Lung (tissue), 11 donors: ENCODE measurements at regions not wholly inside any gene's neighbourhood (a gene's known extent, or its start where the extent isn't known, plus 50 kb on each side); places are given as distances from the start of the nearest gene placed in this dataset.
A peak's percentile ranks its signal among the peaks of the same experiment; 100 is the strongest.

Source experiments
- ATAC-seq: fragments of 200-7000 bp; cut with Tn5 transposase; one replicate; pipeline ENCODE4 v1.9.1; 2020; ENCODE audit warnings: moderate number of reproducible peaks; ENCODE audit not compliant: insufficient read depth, low FRiP score
- DNase-seq, 3 donors: peaks; one replicate each; pipeline ENCODE4 v3.0.0-alpha.2; 2013 to 2017
- H3K27ac ChIP-seq, 2 donors: one replicate each; pipeline ENCODE4 v1.5.1; 2013; ENCODE audit warnings: mild to moderate bottlenecking in 2 of 2, moderate library complexity in 2 of 2, control low read depth in 1 of 2, inconsistent platforms in 1 of 2, low read depth in 1 of 2, low read length in 1 of 2
- H3K27me3 ChIP-seq, 3 donors: one replicate each; pipeline ENCODE4 v1.5.1; 2013; ENCODE audit warnings: low read length in 2 of 3; ENCODE audit not compliant: control insufficient read depth in 3 of 3, insufficient read depth in 3 of 3
- H3K36me3 ChIP-seq, 4 donors: one replicate each; pipeline ENCODE4 v1.5.1; 2013; ENCODE audit warnings: low read length in 4 of 4, mild to moderate bottlenecking in 1 of 4, moderate library complexity in 1 of 4; ENCODE audit not compliant: control insufficient read depth in 4 of 4, insufficient read depth in 4 of 4
- H3K4me1 ChIP-seq, 5 donors: one replicate each; pipeline ENCODE4 v1.5.1; 2013; ENCODE audit warnings: low read length in 5 of 5, mild to moderate bottlenecking in 2 of 5, moderate library complexity in 1 of 5; ENCODE audit not compliant: control insufficient read depth in 5 of 5, insufficient read depth in 5 of 5
- H3K4me3 ChIP-seq: one replicate; pipeline ENCODE4 v1.5.1; 2013; ENCODE audit warnings: mild to moderate bottlenecking, control low read depth, moderate library complexity
- H3K9ac ChIP-seq, 2 donors: one replicate each; pipeline ENCODE4 v1.5.1; 2013; ENCODE audit warnings: low read length in 2 of 2, control low read depth in 1 of 2; ENCODE audit not compliant: insufficient read depth in 1 of 2
- H3K9me3 ChIP-seq, 4 donors: one replicate each; pipeline ENCODE4 v1.5.1; 2013; ENCODE audit warnings: low read length in 3 of 4, mild to moderate bottlenecking in 1 of 4, moderate library complexity in 1 of 4; ENCODE audit not compliant: control insufficient read depth in 4 of 4, insufficient read depth in 3 of 4
- CTCF ChIP-seq: IDR thresholded peaks from 2 replicates; pipeline ENCODE4 v1.5.1; 2012; ENCODE audit warnings: mild to moderate bottlenecking; ENCODE audit errors: control extremely low read depth, extremely low read depth
- WGBS, 2 donors: extraction: QIAGEN DNeasy Blood & Tissue Kit; methylation state at CpG; one replicate each; pipeline ENCODE4 v1.1.7; 2013; 5-methylcytosine and 5-hydroxymethylcytosine counted together
- donor health status: control.
- donor health status: control.
- donor health status: Bipolar disorder and iron deficiency.
- donor health status: healthy.
- donor health status: DM: yes; HTN: yes; CAD: no.

GRCh38 chr10:83212632-83213334 lies 926.5 kb upstream of the GHITM start:
- Histone ChIP-seq H3K36me3 (no peaks in the 10 kb centered on the region), H3K9me3 (no peaks in the 10 kb centered on the region), H3K27me3 (no peaks in the 10 kb centered on the region), H3K9ac (no peak overlapping the region), H3K4me3 (no peak overlapping the region), H3K27ac (no peak overlapping the region), H3K4me1 (peaks cover 0 to 14% (median 3%) of the 10 kb centered on the region in 5 donors)
- DNase-seq (peak in 1 of 3 donors; percentile 22), ATAC-seq (no peak)
- TF ChIP-seq CTCF, result no peak
- 70 to 73% methylated on average over 3 of the region's 3 CpGs for WGBS, 2 donors

GRCh38 chr10:83214136-83214535 lies 925.2 kb upstream of the GHITM start:
- H3K4me1 ChIP-seq, result peaks cover 0 to 14% (median 3%) of the 10 kb centered on the region in 5 donors
- H3K9ac ChIP-seq, result no peak overlapping the region
- no peaks in the 10 kb centered on the region for H3K27me3 ChIP-seq
- DNase-seq (no peak), ATAC-seq (no peak)
- no peak overlapping the region for H3K4me3 ChIP-seq
- H3K27ac ChIP-seq, result no peak overlapping the region
- 90 to 91% methylated on average over 5 of the region's 5 CpGs for WGBS, 2 donors
- no peaks in the 10 kb centered on the region for H3K9me3 ChIP-seq
- H3K36me3 ChIP-seq, result no peaks in the 10 kb centered on the region
- no peak for TF ChIP-seq CTCF

- ATAC-seq (no peak), DNase-seq (no peak)
- Histone ChIP-seq H3K9me3 (peaks cover 0 to 2% (median 0%) of the 10 kb centered on the region in 4 donors), H3K4me3 (no peak overlapping the region), H3K27ac (no peak overlapping the region), H3K27me3 (no peaks in the 10 kb centered on the region), H3K4me1 (peaks cover 0 to 2% (median 0%) of the 10 kb centered on the region in 5 donors), H3K36me3 (no peaks in the 10 kb centered on the region), H3K9ac (no peak overlapping the region)
- no peak for TF ChIP-seq CTCF
- WGBS, 2 donors, result 85 to 91% methylated on average over 5 of the region's 5 CpGs
Measured at GRCh38 chr10:83218205-83218604, 921.1 kb upstream of the GHITM start.

GRCh38 chr10:83222300-83222699 lies 917.0 kb upstream of the GHITM start:
- no peak for DNase-seq
- H3K9ac ChIP-seq, result no peak overlapping the region
- H3K27me3 ChIP-seq, result no peaks in the 10 kb centered on the region
- H3K9me3 ChIP-seq, result peaks cover 0 to 5% (median 0%) of the 10 kb centered on the region in 4 donors
- no peak for TF ChIP-seq CTCF
- H3K27ac ChIP-seq, result no peak overlapping the region
- no peak overlapping the region for H3K4me3 ChIP-seq
- WGBS, 2 donors, result 85 to 86% methylated on average over 6 of the region's 6 CpGs
- ATAC-seq, result no peak
- H3K4me1 ChIP-seq, result no peaks in the 10 kb centered on the region
- H3K36me3 ChIP-seq, result no peaks in the 10 kb centered on the region
